ENCODE measurements at regions not wholly inside any gene's neighbourhood (a gene's known extent, or its start where the extent isn't known, plus 50 kb on each side); places are given as distances from the start of the nearest gene placed in this dataset.

- DNase-seq: peak in 1 of 2 experiments; percentile 8
Measured at GRCh38 chr2:228649447-228649846, 468.0 kb upstream of the SPHKAP start.

DNA sequence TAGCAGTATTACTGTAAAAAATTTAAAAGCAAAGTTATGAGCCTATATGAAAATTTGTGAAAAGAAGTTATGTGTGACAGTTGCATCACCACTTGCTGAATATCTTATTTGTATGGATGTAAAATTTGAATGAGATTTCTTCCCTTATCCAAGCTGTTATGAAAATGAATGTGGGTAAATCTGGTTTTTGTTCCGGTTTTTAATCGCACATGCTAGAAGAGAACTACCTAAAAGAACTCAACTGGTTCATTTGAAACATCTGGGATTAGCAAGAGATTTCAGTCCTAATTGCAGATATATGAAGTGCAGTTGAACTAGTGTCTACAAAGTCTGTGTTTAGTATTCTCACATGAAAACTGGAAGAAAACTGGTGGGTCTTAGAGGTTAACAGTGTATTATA, 467.1 kb upstream of the SPHKAP start:
- DNase-seq: peak; percentile 74 to 91

GRCh38 chr2:228646061-228646460, 464.6 kb upstream of the SPHKAP start:
- DNase-seq: no peak

DNA sequence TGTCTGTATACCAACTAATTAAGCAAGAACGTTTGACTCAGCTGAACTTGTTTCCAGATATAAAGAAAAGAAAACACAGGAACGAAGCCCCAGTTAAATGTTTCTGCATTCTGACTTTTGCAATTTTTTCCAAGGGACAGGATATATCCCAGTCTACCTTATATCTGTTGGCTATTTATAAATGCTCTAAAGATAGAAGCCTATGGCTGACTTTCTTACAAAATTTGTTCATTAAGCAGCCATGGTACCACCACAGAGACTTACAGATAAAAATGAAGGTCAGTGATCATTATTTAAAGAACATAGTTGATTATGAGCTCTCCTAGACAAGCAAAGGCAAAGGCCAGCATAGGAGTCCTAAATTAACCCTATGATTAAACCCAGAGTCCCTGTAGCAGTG, 462.7 kb upstream of the SPHKAP start:
- no peak for DNase-seq

DNA sequence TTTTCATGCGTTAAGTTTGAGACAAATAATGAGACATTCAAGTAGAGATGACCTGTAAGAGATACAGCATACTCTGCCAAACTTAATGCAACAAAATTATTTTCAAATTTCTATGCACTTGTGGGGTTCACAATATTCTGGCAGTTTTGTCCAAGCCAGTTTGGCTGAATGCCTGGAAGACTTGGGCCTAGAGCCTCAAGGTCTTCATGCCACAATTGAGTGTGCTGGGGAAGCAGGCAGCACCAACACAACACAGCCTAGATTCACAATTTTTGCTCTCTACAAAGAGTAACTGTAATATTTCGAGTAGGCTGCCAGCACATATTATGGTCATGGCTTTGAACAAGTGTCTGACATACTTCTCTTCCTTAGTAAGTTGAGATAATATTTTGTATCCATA, 461.4 kb upstream of the SPHKAP start:
- no peak for DNase-seq

GRCh38 chr2:228630786-228631185, 449.3 kb upstream of the SPHKAP start:
- DNase-seq: no peak

DNA sequence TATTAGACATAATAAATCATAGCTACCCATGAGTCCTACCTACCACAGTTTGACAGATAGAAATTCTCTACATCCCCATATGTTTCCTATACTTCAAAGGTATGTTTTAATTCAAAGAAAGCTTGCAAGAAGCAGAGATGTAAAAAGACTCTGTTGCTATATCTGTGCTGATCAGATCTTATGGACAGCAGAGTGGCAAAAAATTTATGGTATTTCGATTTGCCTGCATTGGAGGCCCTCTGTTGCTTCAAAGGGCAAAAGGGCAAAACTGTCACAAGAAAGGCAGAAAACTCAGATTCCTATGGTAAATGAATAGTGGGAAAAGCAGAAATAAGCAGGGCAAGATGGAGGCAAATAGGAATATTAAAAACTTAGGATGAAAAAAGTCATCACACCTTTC, 447.8 kb upstream of the SPHKAP start:
- DNase-seq: no peak

DNA sequence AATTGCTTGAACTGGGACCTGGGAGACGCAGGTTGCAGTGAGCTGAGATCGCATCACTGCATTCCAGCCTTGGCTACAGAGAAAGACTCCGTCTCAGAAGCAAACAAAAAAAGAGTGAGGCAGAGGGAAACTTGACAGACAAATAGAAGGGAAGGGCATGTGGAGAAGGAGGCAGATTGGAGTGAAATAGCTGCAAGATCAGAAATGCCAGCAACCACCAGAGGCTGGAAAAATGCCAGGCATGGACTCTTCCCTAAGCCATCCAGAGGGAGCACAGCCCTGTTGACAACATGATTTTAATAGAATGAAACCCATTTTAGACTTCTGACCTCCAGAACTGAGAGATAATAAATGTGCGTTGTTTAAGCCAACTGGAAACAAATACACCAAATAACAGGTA, 447.2 kb upstream of the SPHKAP start:
- no peak for DNase-seq

- no peak for DNase-seq
Measured at GRCh38 chr2:228627510-228627909, 446.0 kb upstream of the SPHKAP start.

DNA sequence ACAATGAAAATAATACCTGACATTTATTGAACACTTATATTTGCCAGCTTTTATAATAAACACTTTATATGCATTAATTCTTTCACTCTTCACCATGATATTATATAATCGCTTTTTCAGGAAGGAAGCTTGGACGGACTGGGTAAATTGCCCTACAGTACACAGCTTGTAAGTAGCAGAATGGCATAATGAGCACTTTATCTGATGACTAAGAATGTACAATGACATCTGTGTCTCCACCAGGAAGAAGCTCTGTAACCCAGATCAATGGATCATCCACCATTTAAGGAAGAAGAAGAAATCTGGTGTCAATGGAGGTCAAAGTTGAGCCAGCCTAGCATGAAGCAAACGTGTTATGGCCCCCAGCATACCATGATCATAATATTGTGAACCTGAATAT, 444.0 kb upstream of the SPHKAP start:
- no peak for DNase-seq

GRCh38 chr2:228624733-228625132, 443.2 kb upstream of the SPHKAP start:
- no peak for DNase-seq

GRCh38 chr2:228615496-228615895, 434.0 kb upstream of the SPHKAP start:
- no peak for DNase-seq

DNA sequence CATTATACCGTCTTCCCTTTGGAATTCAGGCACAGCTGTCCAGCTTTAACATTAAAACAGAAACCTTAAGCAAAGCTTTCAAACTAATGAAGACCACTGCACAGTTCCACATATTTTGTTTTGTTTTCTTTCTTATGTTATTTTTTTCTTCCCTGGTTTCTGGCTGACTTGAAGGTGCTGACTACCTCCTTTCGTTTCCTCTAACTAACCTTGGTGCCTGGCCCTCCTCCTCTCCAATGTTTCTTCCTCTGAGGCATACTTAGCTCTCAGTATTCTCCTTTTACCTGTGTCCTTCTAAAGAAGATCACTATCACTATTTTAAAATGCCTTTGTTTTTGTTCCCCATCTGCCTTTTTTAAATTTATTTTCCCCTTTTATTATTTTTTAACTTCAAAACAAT, 433.3 kb upstream of the SPHKAP start:
- no peak for DNase-seq

- no peak for DNase-seq
Measured at GRCh38 chr2:228613133-228613850, 431.8 kb upstream of the SPHKAP start.

DNA sequence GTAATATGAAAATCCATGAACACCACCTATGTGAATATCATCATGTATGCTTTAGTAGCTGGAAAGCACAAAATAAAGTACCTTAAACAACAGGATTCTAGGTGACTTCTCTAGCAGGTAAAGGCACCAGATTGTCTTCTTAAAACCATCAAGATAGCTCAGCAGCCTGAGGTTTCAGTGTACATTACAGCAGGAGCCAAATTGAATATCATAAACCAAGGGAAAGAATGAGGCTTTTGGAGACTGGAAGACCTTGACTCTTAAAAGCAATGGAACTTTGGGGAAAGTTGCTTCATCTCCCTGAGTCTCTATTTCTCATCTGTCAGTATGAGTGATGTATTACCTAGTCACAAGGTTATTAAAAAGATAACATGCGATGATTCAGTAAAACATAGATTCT, 429.7 kb upstream of the SPHKAP start:
- no peak for DNase-seq

DNA sequence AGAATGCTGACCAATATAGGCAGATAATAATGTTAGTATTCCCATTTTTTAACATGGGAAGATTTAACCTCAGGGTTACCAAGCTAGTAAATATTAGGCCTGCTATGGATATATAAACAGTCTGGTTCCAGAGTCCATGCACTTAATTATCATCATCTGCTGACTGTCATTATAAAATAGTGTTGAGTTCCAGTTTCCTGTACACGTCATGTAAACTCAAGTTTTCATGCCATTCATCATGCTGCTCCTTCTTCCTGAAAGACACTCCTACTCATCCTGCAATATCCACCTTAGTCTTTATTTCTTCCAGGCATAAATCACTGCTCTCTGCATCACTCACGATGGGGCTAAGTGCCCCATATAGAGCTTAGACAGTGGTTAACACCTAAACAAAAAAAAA, 420.8 kb upstream of the SPHKAP start:
- no peak for DNase-seq

DNA sequence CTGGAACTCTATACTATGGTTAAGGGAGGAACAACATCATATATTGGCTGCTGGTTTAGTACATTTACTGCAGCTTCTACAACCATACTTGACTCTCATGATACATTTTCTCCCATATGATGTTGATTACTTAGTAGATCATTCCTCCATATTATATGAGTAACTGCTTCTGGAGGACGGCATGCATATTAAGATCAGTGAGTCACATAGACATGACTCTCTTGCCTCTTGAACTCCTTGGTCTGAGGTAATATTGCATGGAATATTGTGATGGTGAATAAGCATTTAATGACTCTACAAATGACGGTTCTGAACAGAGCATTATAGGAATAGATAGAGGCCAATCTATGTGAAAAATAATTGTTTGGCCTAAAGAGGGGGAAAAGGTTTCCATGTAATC, 418.8 kb upstream of the SPHKAP start:
- no peak for DNase-seq

DNA sequence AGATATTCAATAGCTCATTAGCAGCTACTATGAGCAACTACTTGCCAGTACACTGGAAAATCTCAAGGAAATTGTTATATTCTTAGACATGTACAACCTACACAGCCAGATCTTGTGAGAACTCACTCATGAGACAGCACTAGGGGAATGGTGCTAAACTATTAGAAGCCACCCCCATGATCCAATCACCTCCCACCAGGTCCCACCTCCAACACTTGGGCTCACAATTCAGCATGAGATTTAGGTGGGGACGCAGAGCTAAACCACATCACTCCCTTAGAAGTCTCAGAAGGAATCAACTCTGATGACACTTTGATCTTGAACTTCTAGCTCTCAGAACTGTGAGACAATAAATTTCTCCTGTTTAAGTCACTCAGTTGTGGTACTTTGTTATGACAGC, 418.3 kb upstream of the SPHKAP start:
- DNase-seq: no peak

- no peak for DNase-seq
Measured at GRCh38 chr2:228599297-228599696, 417.8 kb upstream of the SPHKAP start.

GRCh38 chr2:228597032-228597431, 415.5 kb upstream of the SPHKAP start:
- DNase-seq: no peak

DNA sequence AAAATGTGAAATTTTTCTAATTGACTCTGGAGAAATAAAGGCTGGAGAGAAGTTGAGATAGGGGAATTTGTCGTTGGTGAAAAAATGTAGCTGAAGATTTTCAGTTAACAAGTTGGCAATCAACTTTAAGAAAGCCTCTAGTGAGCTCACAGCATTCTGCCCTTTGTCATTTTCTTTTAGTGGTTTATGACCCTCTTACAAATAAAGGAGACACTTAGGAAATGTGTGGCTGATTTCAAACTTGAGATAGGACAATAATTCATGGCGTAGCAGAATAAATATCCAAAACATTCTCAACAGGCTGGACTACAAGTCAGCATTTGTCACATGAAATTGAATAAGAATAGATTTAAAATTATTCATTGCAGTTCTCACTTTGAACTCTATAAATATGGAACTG, 412.5 kb upstream of the SPHKAP start:
- DNase-seq: no peak

DNA sequence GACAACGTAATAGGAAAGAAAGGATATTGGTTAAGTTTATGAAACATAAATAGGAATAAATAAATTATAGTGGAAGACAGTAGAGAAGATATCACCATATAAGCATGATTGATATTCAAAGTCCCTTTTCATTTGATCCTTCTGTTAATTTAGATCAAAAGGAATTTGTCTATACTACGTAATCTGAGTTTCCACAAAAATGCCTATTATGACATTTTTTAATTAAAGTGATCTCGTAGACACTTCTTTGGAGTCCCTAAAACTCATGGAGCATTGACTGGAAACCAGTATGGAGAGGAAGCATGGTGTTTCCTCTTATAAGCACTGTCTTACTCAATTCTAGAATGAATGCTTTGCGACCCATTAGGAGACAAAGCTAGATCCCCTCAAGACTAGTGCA, 411.4 kb upstream of the SPHKAP start:
- no peak for DNase-seq

DNA sequence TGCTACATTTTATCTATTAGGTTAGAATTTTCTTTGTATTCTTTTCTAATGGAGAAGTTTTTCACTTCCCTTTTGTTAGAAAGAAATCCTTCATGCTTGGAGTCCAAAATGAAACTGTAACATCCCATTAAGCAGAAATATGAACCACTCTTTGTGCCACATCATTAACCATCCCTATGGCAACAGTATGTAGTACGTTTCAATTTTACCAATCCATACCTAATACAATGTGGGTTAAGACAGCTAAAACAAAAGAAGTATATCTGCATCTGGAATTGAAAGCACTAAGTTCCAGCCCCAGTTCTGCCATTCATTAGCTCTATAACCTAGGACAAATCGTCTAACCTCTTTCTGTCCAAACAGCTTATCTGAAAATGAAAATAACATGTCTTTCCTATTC, 409.2 kb upstream of the SPHKAP start:
- no peak for DNase-seq

- DNase-seq: no peak
Measured at GRCh38 chr2:228589115-228589514, 407.6 kb upstream of the SPHKAP start.

DNA sequence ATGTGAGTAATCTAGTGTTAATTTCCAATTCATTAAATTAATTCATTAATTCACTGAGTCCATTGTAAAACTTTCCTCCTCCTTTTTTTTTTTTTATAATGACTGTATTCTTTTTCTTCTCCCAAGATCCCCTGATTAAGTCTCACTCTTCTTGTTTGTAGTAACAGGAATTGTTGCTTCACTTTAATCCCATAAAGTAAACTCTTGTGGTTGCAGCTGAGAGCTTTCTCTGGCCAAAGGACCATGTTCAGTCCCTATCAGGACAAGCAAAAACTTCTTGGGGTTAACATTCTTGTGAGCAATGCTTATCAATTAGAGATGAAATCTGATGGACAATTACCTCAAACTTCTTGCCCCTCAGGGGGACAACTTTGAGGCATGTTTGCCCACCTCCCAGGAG, 400.2 kb upstream of the SPHKAP start:
- DNase-seq: no peak

GRCh38 chr2:228575897-228576296, 394.4 kb upstream of the SPHKAP start:
- DNase-seq: no peak
